K562 (cell line): ENCODE measurements at regions not wholly inside any gene's neighbourhood (a gene's known extent, or its start where the extent isn't known, plus 50 kb on each side); places are given as distances from the start of the nearest gene placed in this dataset.
"Not testable (repeated sequence)": the region's sequence is repeated elsewhere in the genome, so short reads cannot be mapped to it uniquely, and the experiment has no call there.

ENCODE experiments used
- CHD1 ChIP-seq: fragments of 200-600 bp; sonication (generic); IDR thresholded peaks from one replicate; pipeline ENCODE4 v1.6.1; 2012; ENCODE audit warnings: mild to moderate bottlenecking, moderate library complexity, low read length, inconsistent platforms
- CTCF ChIP-seq, 3 experiments: IDR thresholded peaks in 2 of 3; conservative IDR thresholded peaks in 1 of 3; 2 replicates each; pipeline ENCODE4 v1.5.1; 2011 to 2012; ENCODE audit warnings: low read length in 3 of 3, mild to moderate bottlenecking in 3 of 3, control low read depth in 2 of 3, improper control_type of control experiment in 1 of 3, inconsistent platforms in 1 of 3, low read depth in 1 of 3, mixed read lengths in 1 of 3, moderate library complexity in 1 of 3; ENCODE audit not compliant: insufficient read depth in 2 of 3
- HDAC6 ChIP-seq: IDR thresholded peaks from 2 replicates; pipeline ENCODE4 v1.6.1; 2012; ENCODE audit warnings: low read depth, mild to moderate bottlenecking, control low read depth, inconsistent platforms, low read length, moderate library complexity
- TAF1 ChIP-seq: IDR thresholded peaks from 2 replicates; pipeline ENCODE4 v1.6.1; 2011; ENCODE audit warnings: mild to moderate bottlenecking, low read length, moderate library complexity; ENCODE audit not compliant: insufficient read depth, control insufficient read depth, severe bottlenecking; ENCODE audit errors: extremely low read depth
- ZBTB43 ChIP-seq: sonication (generic); formaldehyde crosslinking; IDR thresholded peaks from 2 replicates; pipeline ENCODE4 v1.8.0; 2023; ENCODE audit warnings: mild to moderate bottlenecking, missing genetic modification reagents

GRCh38 chr6:37091104-37091503 is 78.8 kb upstream of the PIM1 start:
- TF ChIP-seq CHD1; ZBTB43 (CRISPR knock-in tag); TAF1; HDAC6; CTCF (IDR thresholded peaks at IDR 0.05 in 2 of 3, conservative IDR thresholded peaks at IDR 0.05 in 1 of 3; ENCODE audit: insufficient read depth in 2 of 3, low read depth in 1 of 3, low read length in 3 of 3): not testable (repeated sequence)
